ENCODE measurements at regions not wholly inside any gene's neighbourhood (a gene's known extent, or its start where the extent isn't known, plus 50 kb on each side); places are given as distances from the start of the nearest gene placed in this dataset.

DNA sequence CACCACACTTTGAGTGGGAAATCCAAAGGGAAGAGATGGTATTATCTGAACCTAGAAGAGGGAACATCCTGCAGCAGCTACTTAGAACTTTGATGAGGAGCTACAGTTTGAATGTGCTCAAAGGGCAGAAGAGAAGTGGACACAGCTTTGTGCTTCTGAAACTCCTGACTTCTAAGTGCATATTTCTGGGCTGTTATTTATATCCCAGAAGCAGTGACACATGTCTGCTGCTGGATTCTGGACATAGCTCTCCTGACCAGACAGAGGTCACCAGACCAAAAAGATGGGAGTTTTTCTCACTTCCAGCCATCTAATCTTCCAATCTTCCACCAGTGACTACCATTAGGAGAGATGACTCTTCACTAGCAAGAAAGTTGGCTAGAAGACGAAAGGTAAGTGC lies 153.9 kb downstream of the FSIP2 start:
- TF ChIP-seq POLR2A (IDR thresholded peaks at IDR 0.05; ENCODE audit: low read length): no peak
- no peak for TF ChIP-seq GATA1 (IDR thresholded peaks at IDR 0.05; ENCODE audit: low read depth, low read length)
